Omental fat pad (tissue), 3 donors: ENCODE measurements at regions not wholly inside any gene's neighbourhood (a gene's known extent, or its start where the extent isn't known, plus 50 kb on each side); places are given as distances from the start of the nearest gene placed in this dataset.

Experiments used
- ATAC-seq: fragments of 150-250 bp; one replicate; pipeline ENCODE4 v1.9.1; 2016; ENCODE audit warnings: mild to moderate bottlenecking, moderate library complexity; ENCODE audit not compliant: low FRiP score
- DNase-seq: peaks from one replicate; pipeline ENCODE4 v3.0.0-alpha.2; 2019; ENCODE audit warnings: low spot score
- CTCF ChIP-seq, 3 donors: fragments of 450-650 bp; IDR thresholded peaks; one replicate each; pipeline ENCODE4 v1.5.1; 2016 to 2017; ENCODE audit warnings: antibody characterized with exemption in 3 of 3, mild to moderate bottlenecking in 3 of 3, moderate library complexity in 2 of 3

- ATAC-seq (no peak), DNase-seq (no peak)
- TF ChIP-seq CTCF (IDR thresholded peaks at IDR 0.05) = no peak
Observed at GRCh38 chr13:47226516-47226915, 329.7 kb upstream of the HTR2A start.

GRCh38 chr13:47220453-47221140 is 323.7 kb upstream of the HTR2A start:
- ATAC-seq (no peak), DNase-seq (no peak)
- TF ChIP-seq CTCF (IDR thresholded peaks at IDR 0.05) = no peak

DNA sequence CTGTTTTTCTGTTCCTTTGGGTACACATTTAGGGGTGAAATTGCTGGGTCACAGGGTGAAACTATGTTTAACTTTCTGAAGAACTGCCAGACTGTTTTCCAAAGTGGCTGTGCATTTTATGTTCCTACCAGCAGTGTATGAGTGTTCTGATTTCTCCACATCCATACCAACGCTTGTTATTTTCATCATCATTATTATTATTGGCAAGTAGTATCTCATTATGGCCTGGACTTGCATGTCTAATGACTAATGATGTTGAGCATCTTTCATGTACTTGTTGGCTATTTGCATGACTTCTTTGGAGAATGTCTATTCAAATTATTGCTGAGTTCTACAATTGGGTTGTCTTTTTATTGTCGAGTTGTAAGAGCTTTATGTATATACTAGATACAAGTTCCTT is 321.8 kb upstream of the HTR2A start:
- no peak for TF ChIP-seq CTCF (IDR thresholded peaks at IDR 0.05)
- no peak for DNase-seq
- ATAC-seq = no peak

GRCh38 chr13:47216176-47216822 is 319.4 kb upstream of the HTR2A start:
- no peak for DNase-seq
- ATAC-seq = no peak
- no peak for TF ChIP-seq CTCF (IDR thresholded peaks at IDR 0.05)

- no peak for TF ChIP-seq CTCF (IDR thresholded peaks at IDR 0.05)
- ATAC-seq = no peak
Observed at GRCh38 chr13:47215736-47216135, 318.9 kb upstream of the HTR2A start.

DNA sequence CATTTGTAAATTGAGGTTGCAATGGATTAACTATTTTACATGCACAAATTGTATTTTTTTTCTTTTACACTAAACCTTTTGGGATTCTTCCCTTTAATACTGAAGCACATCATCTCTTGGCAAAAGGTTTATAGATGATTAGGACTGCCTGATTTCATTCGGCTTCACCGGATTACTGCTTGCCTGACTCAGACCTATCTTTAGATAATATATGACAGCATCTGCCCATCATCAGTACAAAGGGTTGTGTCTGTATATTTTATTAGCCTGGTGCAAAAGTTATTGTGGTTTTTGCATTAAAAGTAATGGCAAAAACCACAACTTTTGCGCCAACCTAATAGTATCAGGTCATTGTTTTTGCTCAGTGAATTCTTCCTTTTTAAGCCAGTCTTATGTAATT is 316.2 kb upstream of the HTR2A start:
- no peak for TF ChIP-seq CTCF (IDR thresholded peaks at IDR 0.05)
- DNase-seq (no peak), ATAC-seq (no peak)

More at GRCh38 chr13:47215736-47216135, 318.9 kb upstream of the HTR2A start:
- DNase-seq = no peak

GRCh38 chr13:47211106-47211505 is 314.3 kb upstream of the HTR2A start:
- ATAC-seq = no peak
- no peak for TF ChIP-seq CTCF (IDR thresholded peaks at IDR 0.05)
- DNase-seq = no peak
